ENCODE measurements at regions not wholly inside any gene's neighbourhood (a gene's known extent, or its start where the extent isn't known, plus 50 kb on each side); places are given as distances from the start of the nearest gene placed in this dataset.

- TF ChIP-seq CTCF (IDR thresholded peaks at IDR 0.05), result no peak
- no peak for TF ChIP-seq POLR2A (IDR thresholded peaks at IDR 0.05)
Measured at GRCh38 chr18:53838746-53839145, 385.7 kb downstream of the MBD2 start.
